Fibroblast of skin of abdomen (primary cell): ENCODE measurements at regions not wholly inside any gene's neighbourhood (a gene's known extent, or its start where the extent isn't known, plus 50 kb on each side); places are given as distances from the start of the nearest gene placed in this dataset.
"Not testable (repeated sequence)": the region's sequence is repeated elsewhere in the genome, so short reads cannot be mapped to it uniquely, and the experiment has no call there.

Source experiments
- DNase-seq: peaks from one replicate; pipeline ENCODE4 v3.0.0-alpha.2; 2013

- peak; percentile 62 for DNase-seq
These were observed 277.5 kb upstream of the HSFY2 start for GRCh38 chrY:19051021-19051420.

DNA sequence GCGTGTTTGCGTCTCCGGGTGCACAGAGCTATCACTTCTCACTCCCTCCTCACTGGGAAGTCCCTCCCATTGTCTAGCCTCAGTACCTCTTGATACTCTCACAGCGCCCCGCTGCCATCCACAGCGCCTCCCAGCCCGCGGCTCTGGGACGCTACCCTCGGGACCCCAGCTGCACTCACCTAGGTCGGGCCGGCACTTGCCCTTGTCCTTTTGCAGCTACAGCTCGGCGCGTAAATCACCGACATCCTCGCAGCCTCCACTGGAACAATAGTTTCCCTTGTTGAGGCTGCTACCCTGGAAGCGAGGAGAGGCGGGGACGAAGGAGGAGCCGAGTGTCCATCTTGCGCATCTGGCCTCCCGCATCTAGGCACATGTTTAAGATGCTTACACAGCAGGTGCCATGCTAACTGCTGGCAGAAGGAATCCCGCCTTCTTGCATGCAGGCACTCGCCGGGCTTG lies 269.5 kb upstream of the HSFY2 start:
- no peak for DNase-seq

- DNase-seq, result no peak
These were observed 268.9 kb upstream of the HSFY2 start for GRCh38 chrY:19042306-19042958.

DNA sequence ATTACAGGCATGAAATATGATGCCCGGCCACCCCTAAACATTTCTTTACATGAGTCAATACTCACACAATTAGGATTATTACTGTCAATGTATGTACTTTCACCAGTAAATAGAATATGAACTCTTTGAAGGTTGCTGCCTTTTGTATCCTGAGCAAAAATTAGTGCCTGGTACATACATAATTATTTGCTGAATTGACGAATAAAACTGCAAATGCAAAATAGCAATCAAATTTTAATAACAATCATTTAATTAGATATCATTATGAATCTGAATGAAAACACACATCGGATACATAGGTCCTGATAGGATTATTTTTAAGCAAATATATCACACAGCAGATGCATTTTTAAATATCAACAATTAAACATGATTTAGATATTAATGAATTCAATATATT lies 253.1 kb upstream of the HSFY2 start:
- no peak for DNase-seq

DNA sequence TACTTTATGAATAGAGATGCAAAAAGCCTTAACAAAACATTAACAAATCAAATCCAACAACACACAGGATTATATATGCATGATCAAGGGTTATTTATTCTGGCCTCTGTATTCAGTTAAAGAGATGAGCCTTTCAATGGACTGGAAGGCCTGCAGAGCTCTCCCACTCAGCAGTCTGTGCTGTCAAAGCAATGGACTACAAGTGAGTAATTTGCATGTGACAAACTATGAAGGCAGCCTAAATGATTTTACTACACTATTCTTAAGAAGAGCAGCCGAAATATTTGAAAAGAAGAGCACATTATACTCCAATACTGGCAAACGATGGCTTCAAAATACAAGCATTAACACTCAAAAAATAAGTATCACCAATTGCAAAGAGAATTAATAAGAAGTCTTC lies 250.4 kb upstream of the HSFY2 start:
- no peak for DNase-seq

GRCh38 chrY:19020193-19020592 lies 246.7 kb upstream of the HSFY2 start:
- no peak for DNase-seq

- DNase-seq, result no peak
These were observed 243.5 kb upstream of the HSFY2 start for GRCh38 chrY:19016990-19017389.

- no peak for DNase-seq
These were observed 242.3 kb upstream of the HSFY2 start for GRCh38 chrY:19015854-19016253.

DNA sequence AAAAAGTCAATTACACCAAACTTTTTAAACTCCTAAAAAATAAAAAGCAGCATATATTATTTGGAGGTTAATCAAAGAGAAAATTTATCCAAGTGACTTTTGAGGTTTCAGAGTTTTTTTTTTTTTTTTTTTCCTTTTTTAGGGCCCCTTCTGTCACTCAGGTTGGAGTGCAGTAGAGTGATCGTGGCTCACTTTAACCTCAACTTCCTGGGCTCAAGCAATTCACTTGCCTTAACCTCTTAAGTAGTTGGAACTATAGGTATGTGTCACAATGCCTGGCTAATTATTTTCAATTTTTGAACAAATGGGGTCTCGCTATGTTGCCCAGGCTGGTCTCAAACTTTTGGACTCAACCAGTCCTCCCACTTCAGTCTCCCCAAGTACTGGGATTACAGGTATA lies 241.7 kb upstream of the HSFY2 start:
- no peak for DNase-seq

GRCh38 chrY:19012985-19013384 lies 239.4 kb upstream of the HSFY2 start:
- peak; percentile 20 for DNase-seq

GRCh38 chrY:19011605-19012090 lies 238.1 kb upstream of the HSFY2 start:
- no peak for DNase-seq

- no peak for DNase-seq
These were observed 232.7 kb upstream of the HSFY2 start for GRCh38 chrY:19006234-19006633.

DNA sequence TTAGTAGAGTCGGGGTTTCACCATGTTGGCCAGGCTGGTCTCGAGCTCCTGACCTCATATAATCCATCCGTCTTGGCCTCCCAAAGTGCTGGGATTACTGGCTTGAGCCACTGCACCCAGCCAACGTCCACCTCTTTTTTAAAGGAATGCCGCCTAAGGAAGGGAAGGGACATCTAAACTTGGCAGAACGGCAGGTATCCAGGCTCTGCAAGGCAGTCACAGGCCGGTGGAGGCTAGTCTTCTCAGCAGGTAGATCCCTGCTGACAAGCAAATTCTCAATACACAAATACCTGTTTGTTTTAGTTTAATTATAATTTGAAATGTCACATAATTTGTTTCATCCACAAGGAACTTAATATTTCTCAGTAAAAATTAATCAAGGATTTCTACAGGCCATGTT lies 232.0 kb upstream of the HSFY2 start:
- DNase-seq, result no peak

GRCh38 chrY:18997635-18998240 lies 224.2 kb upstream of the HSFY2 start:
- DNase-seq, result no peak

DNA sequence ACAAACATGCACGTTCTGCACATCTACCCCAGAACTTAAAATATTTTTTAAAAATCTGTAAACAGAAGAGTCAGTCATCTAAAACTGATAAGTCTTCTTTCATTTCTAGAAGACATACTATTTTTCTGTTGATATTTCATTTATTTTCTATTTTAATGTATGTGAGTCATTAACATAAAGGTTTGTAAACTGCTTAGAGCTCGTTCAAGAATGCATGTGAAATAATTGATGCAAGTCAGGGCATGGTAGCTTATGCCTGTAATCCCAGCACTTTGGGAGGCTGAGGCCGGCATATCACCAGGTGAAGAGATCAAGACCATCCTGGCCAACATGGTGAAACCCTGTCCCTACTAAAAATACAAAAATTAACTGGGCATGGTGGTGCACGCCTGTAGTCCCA lies 219.9 kb upstream of the HSFY2 start:
- no peak for DNase-seq

- DNase-seq, result not testable (repeated sequence)
These were observed 219.1 kb upstream of the HSFY2 start for GRCh38 chrY:18992684-18993083.

DNA sequence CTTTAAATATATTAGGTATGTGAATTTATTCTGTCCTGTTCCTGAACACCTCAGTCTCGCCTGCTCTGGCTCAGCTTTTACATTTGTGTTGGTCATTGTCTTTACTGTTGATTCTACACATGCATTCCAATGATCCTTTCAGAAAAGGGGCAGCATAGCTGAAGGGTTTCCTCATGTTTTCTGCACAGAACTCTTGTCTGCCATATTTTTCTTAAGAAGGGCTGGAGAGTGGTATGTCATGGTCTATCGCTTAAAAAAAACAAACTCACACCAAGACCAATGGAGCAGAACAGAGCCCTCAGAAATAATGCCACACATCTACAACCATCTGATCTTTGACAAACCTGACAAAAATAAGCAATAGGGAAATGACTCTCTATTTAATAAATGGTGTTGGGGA lies 215.8 kb upstream of the HSFY2 start:
- DNase-seq, result no peak

DNA sequence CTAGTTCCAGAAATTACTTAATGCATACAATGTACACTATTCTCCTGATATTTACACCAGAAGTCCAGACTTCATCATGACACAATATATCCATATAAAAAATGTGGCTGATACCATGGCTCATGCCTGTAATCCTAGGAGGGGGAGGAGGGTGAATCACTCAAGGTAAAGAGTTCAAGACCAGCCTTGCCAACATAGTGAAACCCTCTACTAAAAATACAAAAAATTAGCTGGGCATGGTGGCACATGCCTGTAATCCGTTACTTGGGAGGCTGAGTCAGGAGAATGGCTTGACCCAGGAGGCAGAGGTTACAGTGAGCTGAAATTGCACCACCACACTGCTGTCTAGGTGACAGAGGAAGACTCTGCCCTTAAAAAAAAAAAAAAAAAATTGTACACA lies 192.5 kb upstream of the HSFY2 start:
- DNase-seq, result no peak

- DNase-seq, result peak; percentile 4
These were observed 185.3 kb upstream of the HSFY2 start for GRCh38 chrY:18958846-18959245.

GRCh38 chrY:18951657-18952435 lies 178.3 kb upstream of the HSFY2 start:
- no peak for DNase-seq

DNA sequence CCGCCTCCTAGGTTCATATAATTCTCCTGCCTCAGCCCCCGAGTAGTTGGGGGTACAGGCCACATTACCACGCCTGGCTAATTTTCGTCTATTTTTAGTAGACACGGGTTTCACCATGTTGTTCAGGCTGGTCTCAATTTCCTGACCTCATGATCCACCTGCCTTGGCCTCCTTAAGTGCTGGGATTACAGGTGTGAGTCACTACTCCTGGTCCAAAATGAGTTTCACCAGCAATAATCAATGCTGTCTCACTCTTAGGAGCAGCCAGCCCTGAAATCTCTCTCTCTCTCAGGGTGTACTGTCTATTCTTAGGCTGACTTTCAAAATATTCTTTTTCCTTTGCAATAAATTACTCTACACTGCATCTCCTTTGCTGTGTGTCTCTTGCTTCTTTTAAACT lies 177.5 kb upstream of the HSFY2 start:
- DNase-seq, result no peak

- no peak for DNase-seq
These were observed 163.3 kb upstream of the HSFY2 start for GRCh38 chrY:18936831-18937230.

DNA sequence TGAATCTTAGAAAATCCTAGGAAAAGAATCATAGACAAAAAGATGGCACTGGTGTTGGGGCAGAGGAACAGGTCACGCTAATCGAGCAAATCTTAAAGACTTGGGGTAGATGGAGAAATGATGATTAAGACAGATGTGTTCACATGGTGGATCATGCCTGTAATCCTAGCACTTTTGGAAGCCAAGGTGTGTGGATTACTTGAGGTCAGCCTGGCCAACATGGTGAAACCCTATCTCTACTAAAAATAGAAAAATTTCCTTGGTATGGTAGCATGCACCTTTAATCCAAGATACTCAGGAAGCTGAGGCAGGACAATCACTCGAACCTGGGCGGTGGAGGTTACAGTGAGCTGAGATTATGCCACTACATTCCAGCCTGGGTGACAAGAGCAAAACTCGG lies 145.7 kb upstream of the HSFY2 start:
- DNase-seq, result no peak

- DNase-seq, result no peak
These were observed 139.3 kb upstream of the HSFY2 start for GRCh38 chrY:18912846-18913245.
